Ovary (tissue), 7 donors: ENCODE measurements at regions not wholly inside any gene's neighbourhood (a gene's known extent, or its start where the extent isn't known, plus 50 kb on each side); places are given as distances from the start of the nearest gene placed in this dataset.

Experiments
- DNase-seq, 5 donors: peaks; one replicate each; pipeline ENCODE4 v3.0.0-alpha.2; 2019 to 2020
- H3K27ac ChIP-seq, 2 donors: fragments of 200-600 bp; one replicate each; pipeline versions ENCODE4 v1.5.1 to v1.8.0; 2019 to 2022
- H3K27me3 ChIP-seq: fragments of 200-600 bp; one replicate; pipeline ENCODE4 v1.8.0; 2022
- H3K36me3 ChIP-seq: fragments of 200-600 bp; sonication (generic); one replicate; pipeline ENCODE4 v1.5.1; 2019
- H3K4me1 ChIP-seq: one replicate; pipeline ENCODE4 v1.8.1; 2013; ENCODE audit warnings: mild to moderate bottlenecking, moderate library complexity; ENCODE audit not compliant: insufficient read depth
- H3K4me3 ChIP-seq: fragments of 200-600 bp; sonication (generic); one replicate; pipeline ENCODE4 v1.5.1; 2017
- H3K9me3 ChIP-seq, 2 donors: fragments of 200-600 bp in 1 of 2; sonication (generic) in 1 of 2; one replicate each; pipeline versions ENCODE4 v1.5.1 to v1.8.1; 2013 to 2019; ENCODE audit warnings: mild to moderate bottlenecking in 1 of 2, moderate library complexity in 1 of 2
- CTCF ChIP-seq, 3 donors: fragments of 450-650 bp in 2 of 3; fragments of 200-600 bp in 1 of 3; IDR thresholded peaks; one replicate each; pipeline versions ENCODE4 v1.5.1 to v1.8.0; 2016 to 2022; ENCODE audit warnings: antibody characterized with exemption in 3 of 3, mild to moderate bottlenecking in 1 of 3
- EP300 ChIP-seq: sonication (generic); formaldehyde crosslinking; IDR thresholded peaks from one replicate; pipeline ENCODE4 v1.6.1; 2017; ENCODE audit warnings: antibody characterized with exemption
- POLR2A ChIP-seq: fragments of 450-650 bp; IDR thresholded peaks from one replicate; pipeline ENCODE4 v1.6.1; 2017; ENCODE audit warnings: antibody characterized with exemption, mild to moderate bottlenecking, moderate library complexity
- WGBS, 3 donors: extraction: QIAGEN DNeasy Blood & Tissue Kit in 1 of 3; methylation state at CpG; one replicate each; pipeline versions ENCODE4 v1.1.5 to v1.1.7; 2013 to 2017; 5-methylcytosine and 5-hydroxymethylcytosine counted together
- intact Hi-C, 4 donors: fragments of 100-400 bp; cut with DNase I; formaldehyde crosslinking; loops; one replicate each; pipeline versions ENCODE4 v1.11.0 to v1.15.1; 2022 to 2023
- donor health status: DM: no; HTN: no; CAD: no; lungs with moderate emphysema.
- donor health status: DM: no; HTN: no; CAD: no.
- donor health status: Bipolar disorder and iron deficiency.
- donor health status: DM: no; HTN: no; CAD: no.
- donor health status: DM: yes; HTN: yes; CAD: no.

- no peak for TF ChIP-seq EP300
- no peak for TF ChIP-seq POLR2A
- no peak for TF ChIP-seq CTCF (IDR thresholded peaks at IDR 0.05)
- 78 to 88% (median 81%) methylated on average over 4 of the region's 4 CpGs for WGBS, 3 donors
- no peaks in the 10 kb centered on the region for H3K27me3 ChIP-seq
- no peak for DNase-seq
- no peaks in the 10 kb centered on the region for H3K36me3 ChIP-seq
- H3K4me1 ChIP-seq: no peaks in the 10 kb centered on the region
- intact Hi-C loops: no loop called here
- no peak overlapping the region for H3K27ac ChIP-seq
- H3K4me3 ChIP-seq: no peak overlapping the region
- H3K9me3 ChIP-seq: no peaks in the 10 kb centered on the region
Measured at GRCh38 chr2:67726416-67726815, 329.3 kb downstream of the ETAA1 start.

- Histone ChIP-seq H3K9me3 (no peaks in the 10 kb centered on the region), H3K27me3 (no peaks in the 10 kb centered on the region), H3K4me1 (no peaks in the 10 kb centered on the region), H3K36me3 (no peaks in the 10 kb centered on the region), H3K27ac (no peak overlapping the region), H3K4me3 (no peak overlapping the region)
- 87 to 92% (median 88%) methylated on average over 9 of the region's 9 CpGs for whole genome bisulfite sequencing, 3 donors
- TF ChIP-seq EP300: no peak
- no peak for TF ChIP-seq POLR2A
- no peak for TF ChIP-seq CTCF (IDR thresholded peaks at IDR 0.05)
- no peak for DNase-seq
- intact Hi-C loops: no loop called here
Measured at GRCh38 chr2:67727131-67727530, 330.0 kb downstream of the ETAA1 start.

- H3K27ac ChIP-seq: no peak overlapping the region
- 63 to 69% (median 69%) methylated on average over 4 of the region's 4 CpGs for WGBS, 3 donors
- intact Hi-C loops: no loop called here
Measured at GRCh38 chr2:67727623-67728022, 330.5 kb downstream of the ETAA1 start.

GRCh38 chr2:67729474-67729873 is 332.3 kb downstream of the ETAA1 start:
- Histone ChIP-seq H3K4me3 (no peak overlapping the region), H3K9me3 (no peaks in the 10 kb centered on the region), H3K36me3 (no peaks in the 10 kb centered on the region), H3K27me3 (no peaks in the 10 kb centered on the region), H3K4me1 (no peaks in the 10 kb centered on the region), H3K27ac (no peak overlapping the region)
- TF ChIP-seq CTCF (IDR thresholded peaks at IDR 0.05) (no peak), POLR2A (no peak), EP300 (no peak)
- intact Hi-C loops: no loop called here
- 21 to 47% (median 21%) methylated on average over 3 of the region's 3 CpGs for WGBS, 3 donors
- no peak for DNase-seq

More at GRCh38 chr2:67727623-67728022, 330.5 kb downstream of the ETAA1 start:
- Histone ChIP-seq H3K36me3 (no peaks in the 10 kb centered on the region), H3K9me3 (no peaks in the 10 kb centered on the region), H3K4me1 (no peaks in the 10 kb centered on the region), H3K4me3 (no peak overlapping the region), H3K27me3 (no peaks in the 10 kb centered on the region)
- DNase-seq: no peak
- TF ChIP-seq EP300 (no peak), POLR2A (no peak), CTCF (IDR thresholded peaks at IDR 0.05) (no peak)

- intact Hi-C loops: no loop called here
- Histone ChIP-seq H3K27me3 (no peaks in the 10 kb centered on the region), H3K36me3 (no peaks in the 10 kb centered on the region), H3K27ac (no peak overlapping the region), H3K4me3 (no peak overlapping the region), H3K9me3 (no peaks in the 10 kb centered on the region), H3K4me1 (no peaks in the 10 kb centered on the region)
- TF ChIP-seq CTCF (IDR thresholded peaks at IDR 0.05): no peak
- DNase-seq: no peak
- 30 to 42% (median 33%) methylated on average over 3 of the region's 3 CpGs for WGBS, 3 donors
Measured at GRCh38 chr2:67733517-67733916, 329.3 kb downstream of the C1D start.
